ENCODE measurements at regions not wholly inside any gene's neighbourhood (a gene's known extent, or its start where the extent isn't known, plus 50 kb on each side); places are given as distances from the start of the nearest gene placed in this dataset.

GRCh38 chr13:79660361-79660760, 179.4 kb downstream of the NDFIP2 start:
- no peak for TF ChIP-seq CTCF (IDR thresholded peaks at IDR 0.05)
- TF ChIP-seq EP300 (IDR thresholded peaks at IDR 0.05; ENCODE audit: low read depth), result no peak
- no peak for TF ChIP-seq POLR2A (IDR thresholded peaks at IDR 0.05)
- no peak for TF ChIP-seq POLR2AphosphoS5 (IDR thresholded peaks at IDR 0.05)

Data from transverse colon (tissue), 4 donors.